Stimulated activated CD8-positive, alpha-beta memory T cell treated with anti-CD3 and anti-CD28 coated beads, Interleukin-15, amount 100 ng/mL, for 1 hour (primary cell): ENCODE measurements at regions not wholly inside any gene's neighbourhood (a gene's known extent, or its start where the extent isn't known, plus 50 kb on each side); places are given as distances from the start of the nearest gene placed in this dataset.
"Not testable (repeated sequence)": the region's sequence is repeated elsewhere in the genome, so short reads cannot be mapped to it uniquely, and the experiment has no call there.

ENCODE experiments used
- DNase-seq: peaks from one replicate; pipeline ENCODE4 v3.0.0-alpha.2; 2020; ENCODE audit warnings: low read depth

- DNase-seq: no peak
These were observed 1202.3 kb downstream of the GALC start for GRCh38 chr14:86790408-86791364.

- DNase-seq: no peak
These were observed 1204.8 kb downstream of the GALC start for GRCh38 chr14:86788224-86788623.

GRCh38 chr14:86787717-86788116 is 1205.3 kb downstream of the GALC start:
- DNase-seq: no peak

- no peak for DNase-seq
These were observed 1210.8 kb downstream of the GALC start for GRCh38 chr14:86782092-86782580.

GRCh38 chr14:86780876-86781510 is 1212.0 kb downstream of the GALC start:
- no peak for DNase-seq

- no peak for DNase-seq
These were observed 1212.5 kb downstream of the GALC start for GRCh38 chr14:86780461-86780860.

- DNase-seq: no peak
These were observed 1213.6 kb downstream of the GALC start for GRCh38 chr14:86779416-86779815.

- no peak for DNase-seq
These were observed 1214.9 kb downstream of the GALC start for GRCh38 chr14:86777963-86778602.

GRCh38 chr14:86775896-86776295 is 1217.1 kb downstream of the GALC start:
- not testable (repeated sequence) for DNase-seq

- no peak for DNase-seq
These were observed 1218.1 kb downstream of the GALC start for GRCh38 chr14:86774916-86775315.

- DNase-seq: no peak
These were observed 1220.9 kb downstream of the GALC start for GRCh38 chr14:86772075-86772474.

GRCh38 chr14:86770186-86770585 is 1222.8 kb downstream of the GALC start:
- DNase-seq: no peak

GRCh38 chr14:86766469-86766868 is 1226.5 kb downstream of the GALC start:
- no peak for DNase-seq

- no peak for DNase-seq
These were observed 1231.4 kb downstream of the GALC start for GRCh38 chr14:86761611-86762010.

- no peak for DNase-seq
These were observed 1226.7 kb downstream of the FLRT2 start for GRCh38 chr14:86756521-86757190.

- DNase-seq: not testable (repeated sequence)
These were observed 1220.5 kb downstream of the FLRT2 start for GRCh38 chr14:86750488-86750887.

- DNase-seq: no peak
These were observed 1209.8 kb downstream of the FLRT2 start for GRCh38 chr14:86739761-86740160.

- DNase-seq: not testable (repeated sequence)
These were observed 1201.5 kb downstream of the FLRT2 start for GRCh38 chr14:86731427-86731826.

- DNase-seq: no peak
These were observed 1193.3 kb downstream of the FLRT2 start for GRCh38 chr14:86723254-86723624.

GRCh38 chr14:86722612-86723253 is 1192.8 kb downstream of the FLRT2 start:
- DNase-seq: no peak

- no peak for DNase-seq
These were observed 1184.6 kb downstream of the FLRT2 start for GRCh38 chr14:86714575-86714974.

GRCh38 chr14:86714153-86714552 is 1184.2 kb downstream of the FLRT2 start:
- DNase-seq: no peak
